ENCODE measurements at regions not wholly inside any gene's neighbourhood (a gene's known extent, or its start where the extent isn't known, plus 50 kb on each side); places are given as distances from the start of the nearest gene placed in this dataset.

GRCh38 chr11:120061036-120061760, 76.7 kb downstream of the TRIM29 start:
- DNase-seq (ENCODE audit: low read depth in 2 of 3, low spot score in 1 of 3) = no peak

GRCh38 chr11:120060512-120060911, 77.4 kb downstream of the TRIM29 start:
- DNase-seq (ENCODE audit: low read depth in 2 of 3, low spot score in 1 of 3) = no peak

- DNase-seq (ENCODE audit: low read depth in 2 of 3, low spot score in 1 of 3) = no peak
Observed at GRCh38 chr11:120058931-120059330, 79.0 kb downstream of the TRIM29 start.

GRCh38 chr11:120057595-120058581, 80.0 kb downstream of the TRIM29 start:
- no peak for DNase-seq (ENCODE audit: low read depth in 2 of 3, low spot score in 1 of 3)

GRCh38 chr11:120057028-120057330, 80.9 kb downstream of the TRIM29 start:
- no peak for DNase-seq (ENCODE audit: low read depth in 2 of 3, low spot score in 1 of 3)

GRCh38 chr11:120056301-120057027, 81.4 kb downstream of the TRIM29 start:
- no peak for DNase-seq (ENCODE audit: low read depth in 2 of 3, low spot score in 1 of 3)

GRCh38 chr11:120055646-120056045, 82.3 kb downstream of the TRIM29 start:
- no peak for DNase-seq (ENCODE audit: low read depth in 2 of 3, low spot score in 1 of 3)

GRCh38 chr11:120054753-120055045, 83.2 kb downstream of the TRIM29 start:
- no peak for DNase-seq (ENCODE audit: low read depth in 2 of 3, low spot score in 1 of 3)

GRCh38 chr11:120054016-120054752, 83.7 kb downstream of the TRIM29 start:
- DNase-seq (ENCODE audit: low read depth in 2 of 3, low spot score in 1 of 3) = no peak

GRCh38 chr11:120052196-120052775, 85.6 kb downstream of the TRIM29 start:
- DNase-seq (ENCODE audit: low read depth in 2 of 3, low spot score in 1 of 3) = no peak

GRCh38 chr11:120044011-120044675, 93.8 kb downstream of the TRIM29 start:
- DNase-seq (ENCODE audit: low read depth in 2 of 3, low spot score in 1 of 3) = no peak

- no peak for DNase-seq (ENCODE audit: low read depth in 2 of 3, low spot score in 1 of 3)
Observed at GRCh38 chr11:120043328-120043945, 94.5 kb downstream of the TRIM29 start.

GRCh38 chr11:120041625-120042024, 96.3 kb downstream of the TRIM29 start:
- no peak for DNase-seq (ENCODE audit: low read depth in 2 of 3, low spot score in 1 of 3)

- no peak for DNase-seq (ENCODE audit: low read depth in 2 of 3, low spot score in 1 of 3)
Observed at GRCh38 chr11:120040151-120040840, 97.6 kb downstream of the TRIM29 start.

GRCh38 chr11:120039039-120039438, 98.9 kb downstream of the TRIM29 start:
- no peak for DNase-seq (ENCODE audit: low read depth in 2 of 3, low spot score in 1 of 3)

- DNase-seq (ENCODE audit: low read depth in 2 of 3, low spot score in 1 of 3) = no peak
Observed at GRCh38 chr11:120037111-120037510, 100.8 kb downstream of the TRIM29 start.

GRCh38 chr11:120035756-120036155, 102.2 kb downstream of the TRIM29 start:
- no peak for DNase-seq (ENCODE audit: low read depth in 2 of 3, low spot score in 1 of 3)

- no peak for DNase-seq (ENCODE audit: low read depth in 2 of 3, low spot score in 1 of 3)
Observed at GRCh38 chr11:120034881-120035630, 102.9 kb downstream of the TRIM29 start.
